H9 (cell line): ENCODE measurements at regions not wholly inside any gene's neighbourhood (a gene's known extent, or its start where the extent isn't known, plus 50 kb on each side); places are given as distances from the start of the nearest gene placed in this dataset.

Experiments
- DNase-seq: peaks from one replicate; pipeline ENCODE4 v3.0.0-alpha.2; 2017
- H2AFZ ChIP-seq: one replicate; pipeline ENCODE4 v1.6.1; 2013; ENCODE audit warnings: mild to moderate bottlenecking, low read length, control low read depth, moderate library complexity
- H2AK5ac ChIP-seq: 2 replicates; pipeline ENCODE4 v1.6.1; 2013; ENCODE audit warnings: low read length, control low read depth, mixed read lengths; ENCODE audit not compliant: insufficient read length
- H2BK120ac ChIP-seq: one replicate; pipeline ENCODE4 v1.6.1; 2013; ENCODE audit warnings: low read depth, mild to moderate bottlenecking, low read length, control low read depth, inconsistent platforms; ENCODE audit not compliant: poor library complexity, severe bottlenecking
- H2BK12ac ChIP-seq: 2 replicates; pipeline ENCODE4 v1.6.1; 2013; ENCODE audit warnings: low read length, control low read depth, mixed read lengths, low read depth; ENCODE audit not compliant: insufficient read length
- H2BK15ac ChIP-seq: 2 replicates; pipeline ENCODE4 v1.6.1; 2013; ENCODE audit warnings: low read depth, low read length, control low read depth
- H2BK20ac ChIP-seq: one replicate; pipeline ENCODE4 v1.6.1; 2013; ENCODE audit warnings: low read depth, mild to moderate bottlenecking, low read length, control low read depth, inconsistent platforms; ENCODE audit not compliant: poor library complexity, severe bottlenecking
- H2BK5ac ChIP-seq: 2 replicates; pipeline ENCODE4 v1.6.1; 2013; ENCODE audit warnings: low read length, control low read depth, mixed read lengths; ENCODE audit not compliant: insufficient read length
- H3K14ac ChIP-seq: 2 replicates; pipeline ENCODE4 v1.6.1; 2013; ENCODE audit warnings: low read length, control low read depth; ENCODE audit not compliant: insufficient read depth
- H3K18ac ChIP-seq: 2 replicates; pipeline ENCODE4 v1.6.1; 2013; ENCODE audit warnings: low read depth, mild to moderate bottlenecking, mixed read lengths, low read length, control low read depth; ENCODE audit not compliant: insufficient read length
- H3K23ac ChIP-seq: 2 replicates; pipeline ENCODE4 v1.6.1; 2013; ENCODE audit warnings: low read length, control low read depth, mixed read lengths, low read depth; ENCODE audit not compliant: insufficient read length
- H3K23me2 ChIP-seq: 2 replicates; pipeline ENCODE4 v1.6.1; 2013; ENCODE audit warnings: low read depth, mild to moderate bottlenecking, mixed read lengths, low read length, control low read depth; ENCODE audit not compliant: insufficient read length, poor library complexity, severe bottlenecking
- H3K27ac ChIP-seq: 2 replicates; pipeline ENCODE4 v1.5.1; 2013; ENCODE audit warnings: low read length, control low read depth, mixed read lengths, low read depth; ENCODE audit not compliant: insufficient read length
- H3K27me3 ChIP-seq: 2 replicates; pipeline ENCODE4 v1.6.1; 2013; ENCODE audit warnings: low read length, control low read depth, inconsistent platforms; ENCODE audit not compliant: insufficient read depth
- H3K4ac ChIP-seq: 2 replicates; pipeline ENCODE4 v1.6.1; 2013; ENCODE audit warnings: low read depth, mild to moderate bottlenecking, control low read depth, inconsistent platforms, low read length, moderate library complexity
- H3K4me1 ChIP-seq: 2 replicates; pipeline ENCODE4 v1.6.1; 2013; ENCODE audit warnings: low read length, control low read depth, inconsistent platforms; ENCODE audit not compliant: insufficient read depth
- H3K4me2 ChIP-seq: 2 replicates; pipeline ENCODE4 v1.6.1; 2013; ENCODE audit warnings: low read length, control low read depth, mixed read lengths; ENCODE audit not compliant: insufficient read length, insufficient read depth
- H3K56ac ChIP-seq: 2 replicates; pipeline ENCODE4 v1.6.1; 2013; ENCODE audit warnings: low read depth, mild to moderate bottlenecking, mixed read lengths, low read length, control low read depth; ENCODE audit not compliant: insufficient read length
- H3K79me1 ChIP-seq: 2 replicates; pipeline ENCODE4 v1.6.1; 2013; ENCODE audit warnings: low read depth, mild to moderate bottlenecking, moderate library complexity, low read length, control low read depth, inconsistent platforms; ENCODE audit not compliant: insufficient read depth, poor library complexity, severe bottlenecking
- H3K79me2 ChIP-seq: 2 replicates; pipeline ENCODE4 v1.6.1; 2013; ENCODE audit warnings: low read length, control low read depth, inconsistent platforms; ENCODE audit not compliant: insufficient read depth
- H3K9ac ChIP-seq: 2 replicates; pipeline ENCODE4 v1.6.1; 2013; ENCODE audit warnings: low read length, control low read depth, mixed read lengths; ENCODE audit not compliant: insufficient read length; ENCODE audit errors: extremely low read depth
- H3K9me3 ChIP-seq: one replicate; pipeline ENCODE4 v1.6.1; 2013; ENCODE audit warnings: low read depth, low read length, inconsistent platforms; ENCODE audit not compliant: control insufficient read depth
- H3T11ph ChIP-seq: one replicate; pipeline ENCODE4 v1.6.1; 2013; ENCODE audit warnings: mild to moderate bottlenecking, low read length, control low read depth, inconsistent platforms
- H4K20me1 ChIP-seq: one replicate; pipeline ENCODE4 v1.6.1; 2013; ENCODE audit not compliant: control insufficient read depth, insufficient read length, insufficient read depth
- H4K5ac ChIP-seq: 2 replicates; pipeline ENCODE4 v1.6.1; 2013; ENCODE audit warnings: low read depth, mild to moderate bottlenecking, mixed read lengths, low read length, control low read depth; ENCODE audit not compliant: insufficient read length
- H4K8ac ChIP-seq: replicated peaks from 2 replicates; pipeline ENCODE4 v1.6.1; 2013; ENCODE audit warnings: low read length, control low read depth, mixed read lengths, low read depth; ENCODE audit not compliant: insufficient read length
- H4K91ac ChIP-seq: 2 replicates; pipeline ENCODE4 v1.6.1; 2013; ENCODE audit warnings: low read depth, mild to moderate bottlenecking, moderate library complexity, mixed read lengths, low read length, control low read depth; ENCODE audit not compliant: insufficient read length
- H3K27ac Mint-ChIP-seq, 3 experiments: 2 replicates in 2 of 3; 3 replicates in 1 of 3; pipeline ENCODE4 v1.8.0; 2020 to 2021; ENCODE audit warnings: mixed read lengths in 3 of 3, mild to moderate bottlenecking in 1 of 3, moderate library complexity in 1 of 3
- H3K27me3 Mint-ChIP-seq: 2 replicates; pipeline ENCODE4 v1.8.0; 2021; ENCODE audit warnings: low read depth, mild to moderate bottlenecking, moderate library complexity, mixed read lengths
- H3K36me3 Mint-ChIP-seq, 3 experiments: 2 replicates in 2 of 3; 3 replicates in 1 of 3; pipeline ENCODE4 v1.8.0; 2020 to 2021; ENCODE audit warnings: low read depth in 3 of 3, mixed read lengths in 3 of 3; ENCODE audit not compliant: insufficient read depth in 1 of 3
- H3K4me1 Mint-ChIP-seq, 2 experiments: 2 replicates each; pipeline ENCODE4 v1.8.0; 2020; ENCODE audit warnings: mixed read lengths in 2 of 2
- H3K4me3 Mint-ChIP-seq, 2 experiments: 2 replicates in 1 of 2; 3 replicates in 1 of 2; pipeline ENCODE4 v1.8.0; 2020 to 2021; ENCODE audit warnings: mild to moderate bottlenecking in 2 of 2, mixed read lengths in 2 of 2, moderate library complexity in 1 of 2
- H3K9me3 Mint-ChIP-seq, 2 experiments: 2 replicates in 1 of 2; 3 replicates in 1 of 2; pipeline ENCODE4 v1.8.0; 2020; ENCODE audit warnings: mild to moderate bottlenecking in 2 of 2, mixed read lengths in 2 of 2, moderate library complexity in 1 of 2
- WGBS: extraction: QIAGEN DNeasy Blood & Tissue Kit; methylation state at CpG from one replicate; pipeline ENCODE4 v1.1.7; 2013; ENCODE audit warnings: missing lambda C conversion rate, low lambda C conversion rate, mixed read lengths; ENCODE audit not compliant: insufficient read length; ENCODE audit errors: extremely low coverage; 5-methylcytosine and 5-hydroxymethylcytosine counted together
- TF ChIP-seq, protein P1 (sequence below): fragments of 200-600 bp; sonication (generic); conservative IDR thresholded peaks from 3 replicates; pipeline ENCODE4 v1.8.0; 2021; ENCODE audit warnings: antibody characterized with exemption, mild to moderate bottlenecking

DNA sequence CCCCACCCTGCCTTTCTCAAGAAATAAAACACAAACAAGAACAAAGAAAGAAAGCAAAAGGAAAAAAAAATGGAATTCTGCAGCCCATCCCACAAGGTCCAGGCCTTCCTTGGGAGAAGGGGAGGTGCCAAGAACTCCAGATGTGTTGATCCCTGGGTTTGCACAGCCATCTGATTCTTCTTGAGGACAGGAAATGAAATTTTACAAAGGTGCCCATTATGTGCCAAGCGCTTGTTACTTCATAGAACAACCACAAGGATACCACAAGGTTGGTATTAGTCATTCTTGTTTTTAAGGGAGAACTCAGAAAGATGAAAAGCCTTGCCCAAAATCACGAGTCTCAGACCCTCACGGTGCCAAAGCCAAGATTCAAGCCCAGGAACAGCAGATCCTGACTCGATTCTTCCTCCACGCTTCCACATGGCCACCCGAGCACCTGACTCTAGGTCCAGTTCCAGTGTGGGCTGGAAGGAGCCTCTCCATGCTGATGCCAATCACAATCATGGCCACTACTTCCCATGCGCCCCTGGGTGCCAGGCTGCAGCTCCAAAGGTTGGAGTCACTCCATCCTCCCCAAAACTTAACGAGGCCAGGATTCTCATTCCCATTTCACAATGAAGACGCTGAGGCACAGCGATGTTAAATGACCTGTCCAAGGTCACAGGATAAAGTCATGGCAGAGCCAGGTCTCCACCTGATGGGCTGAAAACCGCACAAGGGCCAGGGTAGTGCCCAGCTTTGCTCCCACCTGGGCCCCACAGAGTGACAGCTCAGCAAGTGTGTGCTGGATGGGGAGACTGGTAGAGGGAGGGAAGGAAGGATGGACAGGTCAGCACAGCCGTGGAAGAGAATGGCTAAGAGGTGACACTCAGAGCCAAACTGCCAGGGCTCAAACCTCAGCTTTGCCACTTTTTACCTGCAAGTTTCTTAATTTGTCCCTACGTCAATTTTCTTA, 66.7 kb upstream of the TOP1 start:
- Histone ChIP-seq H4K91ac (no peak overlapping the region), H2BK12ac (no peak overlapping the region), H3K4ac (no peak overlapping the region), H3K23ac (no peak overlapping the region), H2BK5ac (no peak overlapping the region), H3K27ac (no peak overlapping the region), H3K79me2 (no peaks in the 10 kb centered on the region), H3K18ac (no peak overlapping the region), H2AK5ac (no peak overlapping the region), H2BK20ac (no peak overlapping the region), H3K4me1 (no peaks in the 10 kb centered on the region), H4K8ac (no peak overlapping the region), H3K56ac (no peak overlapping the region), H3K14ac (no peak overlapping the region), H3K79me1 (no peaks in the 10 kb centered on the region), H2AFZ (no peak overlapping the region), H3K23me2 (no peaks in the 10 kb centered on the region), H2BK15ac (no peak overlapping the region), H3T11ph (no peak overlapping the region), H3K9me3 (no peaks in the 10 kb centered on the region), H3K4me2 (no peak overlapping the region), H2BK120ac (no peak overlapping the region), H4K20me1 (peaks cover 4% of the 10 kb centered on the region), H3K9ac (no peak overlapping the region), H4K5ac (no peak overlapping the region), H3K27me3 (no peaks in the 10 kb centered on the region)
- no CpG with 5 or more reads among the region's 13 CpGs for WGBS
- Mint-ChIP-seq H3K4me1 (peaks cover 2 to 10% of the 10 kb centered on the region in 2 experiments), H3K27ac (peak overlapping the region in 1 of 3 experiments; percentile 62; a peak in 1 of 7 replicates), H3K9me3 (no peaks in the 10 kb centered on the region), H3K36me3 (no peaks in the 10 kb centered on the region), H3K4me3 (no peak overlapping the region), H3K27me3 (no peaks in the 10 kb centered on the region; the same call in none of the 2 replicates)
- DNase-seq, result peak; percentile 19
- TF ChIP-seq, protein P1, sequence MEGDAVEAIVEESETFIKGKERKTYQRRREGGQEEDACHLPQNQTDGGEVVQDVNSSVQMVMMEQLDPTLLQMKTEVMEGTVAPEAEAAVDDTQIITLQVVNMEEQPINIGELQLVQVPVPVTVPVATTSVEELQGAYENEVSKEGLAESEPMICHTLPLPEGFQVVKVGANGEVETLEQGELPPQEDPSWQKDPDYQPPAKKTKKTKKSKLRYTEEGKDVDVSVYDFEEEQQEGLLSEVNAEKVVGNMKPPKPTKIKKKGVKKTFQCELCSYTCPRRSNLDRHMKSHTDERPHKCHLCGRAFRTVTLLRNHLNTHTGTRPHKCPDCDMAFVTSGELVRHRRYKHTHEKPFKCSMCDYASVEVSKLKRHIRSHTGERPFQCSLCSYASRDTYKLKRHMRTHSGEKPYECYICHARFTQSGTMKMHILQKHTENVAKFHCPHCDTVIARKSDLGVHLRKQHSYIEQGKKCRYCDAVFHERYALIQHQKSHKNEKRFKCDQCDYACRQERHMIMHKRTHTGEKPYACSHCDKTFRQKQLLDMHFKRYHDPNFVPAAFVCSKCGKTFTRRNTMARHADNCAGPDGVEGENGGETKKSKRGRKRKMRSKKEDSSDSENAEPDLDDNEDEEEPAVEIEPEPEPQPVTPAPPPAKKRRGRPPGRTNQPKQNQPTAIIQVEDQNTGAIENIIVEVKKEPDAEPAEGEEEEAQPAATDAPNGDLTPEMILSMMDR, result no peak
